HEK293 (cell line): ENCODE measurements at regions not wholly inside any gene's neighbourhood (a gene's known extent, or its start where the extent isn't known, plus 50 kb on each side); places are given as distances from the start of the nearest gene placed in this dataset.

Source experiments
- CTCF ChIA-PET: fragments of 350-600 bp; formaldehyde crosslinking; extraction: SDS; loops from one replicate; lab custom pipeline; 2021; ENCODE audit warnings: antibody characterized with exemption; lab: Yijun Ruan, JAX
- POLR2A ChIA-PET: fragments of 300-600 bp; formaldehyde crosslinking; extraction: SDS; loops from one replicate; lab custom pipeline; 2020; ENCODE audit warnings: antibody characterized with exemption, inconsistent platforms; lab: Yijun Ruan, JAX
- H3K27ac ChIP-seq: fragments of 200-500 bp; sonication (Bioruptor generic); 2 replicates; pipeline ENCODE4 v1.5.1; 2014; ENCODE audit warnings: low read depth, low read length, control low read depth, inconsistent platforms; ENCODE audit errors: extremely low read depth
- H3K36me3 ChIP-seq, 2 experiments: fragments of 200-500 bp in 1 of 2; sonication (Bioruptor generic) in 1 of 2; 1 replicate in 1 of 2; 2 replicates in 1 of 2; pipeline ENCODE4 v1.5.1; 2014 to 2017; ENCODE audit warnings: inconsistent platforms in 2 of 2, low read length in 2 of 2; ENCODE audit not compliant: control insufficient read depth in 2 of 2, insufficient read depth in 1 of 2
- H3K4me1 ChIP-seq: fragments of 200-500 bp; sonication (Bioruptor generic); 2 replicates; pipeline ENCODE4 v1.5.1; 2014; ENCODE audit warnings: mild to moderate bottlenecking, low read length, inconsistent platforms; ENCODE audit not compliant: control insufficient read depth, insufficient read depth
- H3K4me3 ChIP-seq: 2 replicates; pipeline ENCODE4 v1.5.1; 2011; ENCODE audit warnings: low read depth, mild to moderate bottlenecking, control low read depth, low read length, moderate library complexity
- H3K9me3 ChIP-seq: fragments of 200-500 bp; sonication (Bioruptor generic); 2 replicates; pipeline ENCODE4 v1.5.1; 2014; ENCODE audit warnings: low read depth, low read length, inconsistent platforms; ENCODE audit not compliant: control insufficient read depth, insufficient read depth
- GFI1B ChIP-seq: fragments of 450-650 bp; formaldehyde crosslinking; IDR thresholded peaks from 2 replicates; pipeline ENCODE4 v1.5.1; 2016; ENCODE audit warnings: missing biosample characterization, missing genetic modification characterization
- KLF16 ChIP-seq: fragments of 450-650 bp; formaldehyde crosslinking; IDR thresholded peaks from 2 replicates; pipeline ENCODE4 v1.5.1; 2017; ENCODE audit warnings: missing biosample characterization, missing genetic modification characterization
- KLF7 ChIP-seq: fragments of 450-650 bp; formaldehyde crosslinking; IDR thresholded peaks from 2 replicates; pipeline ENCODE4 v1.5.1; 2016; ENCODE audit warnings: missing biosample characterization, missing genetic modification characterization, borderline replicate concordance
- KLF9 ChIP-seq: fragments of 450-650 bp; formaldehyde crosslinking; IDR thresholded peaks from 2 replicates; pipeline ENCODE4 v1.5.1; 2016; ENCODE audit warnings: missing biosample characterization, missing genetic modification characterization, low read depth
- ZBTB1 ChIP-seq: fragments of 450-650 bp; formaldehyde crosslinking; IDR thresholded peaks from 2 replicates; pipeline ENCODE4 v1.5.1; 2016; ENCODE audit warnings: missing biosample characterization, missing genetic modification characterization
- ZFHX2 ChIP-seq: fragments of 450-650 bp; formaldehyde crosslinking; conservative IDR thresholded peaks from 2 replicates; pipeline ENCODE4 v1.5.1; 2016; ENCODE audit warnings: missing biosample characterization, missing genetic modification characterization
- ZFP37 ChIP-seq: fragments of 450-650 bp; formaldehyde crosslinking; IDR thresholded peaks from 2 replicates; pipeline ENCODE4 v1.5.1; 2016; ENCODE audit warnings: missing biosample characterization, missing genetic modification characterization
- ZNF184 ChIP-seq: fragments of 450-650 bp; IDR thresholded peaks from 2 replicates; pipeline ENCODE4 v1.5.1; 2018; ENCODE audit warnings: missing biosample characterization, mild to moderate bottlenecking, missing genetic modification characterization
- ZNF23 ChIP-seq: fragments of 450-650 bp; formaldehyde crosslinking; IDR thresholded peaks from 2 replicates; pipeline ENCODE4 v1.5.1; 2016; ENCODE audit warnings: missing biosample characterization, missing genetic modification characterization, borderline replicate concordance
- ZNF37A ChIP-seq: fragments of 450-650 bp; IDR thresholded peaks from 2 replicates; pipeline ENCODE4 v1.5.1; 2018; ENCODE audit warnings: missing biosample characterization, missing genetic modification characterization
- ZNF610 ChIP-seq: fragments of 450-650 bp; formaldehyde crosslinking; IDR thresholded peaks from 2 replicates; pipeline ENCODE4 v1.5.1; 2016; ENCODE audit warnings: missing biosample characterization, missing genetic modification characterization, borderline replicate concordance
- TF ChIP-seq, protein P1 (sequence below): fragments of 450-650 bp; formaldehyde crosslinking; IDR thresholded peaks from 2 replicates; pipeline ENCODE4; 2016; ENCODE audit warnings: missing biosample characterization, missing genetic modification characterization
- TF ChIP-seq, protein P2 (sequence below): fragments of 450-650 bp; formaldehyde crosslinking; IDR thresholded peaks from 2 replicates; pipeline ENCODE4 v1.5.1; 2017; ENCODE audit warnings: missing biosample characterization, missing genetic modification characterization
- TF ChIP-seq, protein P3 (sequence below): fragments of 450-650 bp; formaldehyde crosslinking; IDR thresholded peaks from 2 replicates; pipeline ENCODE4 v1.5.1; 2017; ENCODE audit warnings: missing biosample characterization, missing genetic modification characterization
- TF ChIP-seq, protein P4 (sequence below): fragments of 450-650 bp; formaldehyde crosslinking; IDR thresholded peaks from 2 replicates; pipeline ENCODE4 v1.5.1; 2016; ENCODE audit warnings: missing biosample characterization, missing genetic modification characterization, borderline replicate concordance
- TF ChIP-seq, protein P5 (sequence below): fragments of 450-650 bp; formaldehyde crosslinking; IDR thresholded peaks from 2 replicates; pipeline ENCODE4 v1.5.1; 2016; ENCODE audit warnings: missing biosample characterization, missing genetic modification characterization
- TF ChIP-seq, protein P6 (sequence below): fragments of 450-650 bp; formaldehyde crosslinking; optimal IDR thresholded peaks from 2 replicates; pipeline ENCODE3; 2016; ENCODE audit warnings: missing biosample characterization, mild to moderate bottlenecking, missing genetic modification characterization

DNA sequence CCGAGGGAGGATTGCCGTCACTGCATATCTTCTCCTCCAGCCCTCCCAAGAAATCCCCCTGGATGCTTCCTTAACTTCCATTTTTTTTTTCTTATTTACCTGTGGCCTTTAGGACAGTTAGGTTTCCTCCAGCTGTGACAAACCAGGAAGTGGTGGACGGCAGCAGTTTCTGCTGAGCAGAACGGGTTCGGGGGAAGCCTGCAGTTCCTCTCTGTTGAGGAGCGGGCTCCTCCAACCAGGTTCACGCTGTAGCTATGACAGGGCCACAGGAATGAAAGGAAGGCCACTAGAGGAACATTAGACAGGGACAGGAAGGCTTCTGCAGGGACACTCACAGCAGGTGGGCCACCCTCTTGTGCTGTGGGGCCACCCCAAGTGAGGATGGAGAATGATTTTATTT, 76.7 kb upstream of the SYK start:
- no peak overlapping the region for H3K4me3 ChIP-seq
- no peaks in the 10 kb centered on the region for H3K4me1 ChIP-seq
- TF ChIP-seq, protein P1, sequence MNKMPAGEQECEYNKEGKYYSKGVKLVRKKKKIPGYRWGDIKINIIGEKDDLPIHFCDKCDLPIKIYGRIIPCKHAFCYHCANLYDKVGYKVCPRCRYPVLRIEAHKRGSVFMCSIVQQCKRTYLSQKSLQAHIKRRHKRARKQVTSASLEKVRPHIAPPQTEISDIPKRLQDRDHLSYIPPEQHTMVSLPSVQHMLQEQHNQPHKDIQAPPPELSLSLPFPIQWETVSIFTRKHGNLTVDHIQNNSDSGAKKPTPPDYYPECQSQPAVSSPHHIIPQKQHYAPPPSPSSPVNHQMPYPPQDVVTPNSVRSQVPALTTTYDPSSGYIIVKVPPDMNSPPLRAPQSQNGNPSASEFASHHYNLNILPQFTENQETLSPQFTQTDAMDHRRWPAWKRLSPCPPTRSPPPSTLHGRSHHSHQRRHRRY (tag by site-specific recombination), result no peak
- no peaks in the 10 kb centered on the region for H3K9me3 ChIP-seq
- ChIA-PET POLR2A (no interaction called here), CTCF (no interaction called here)
- no peaks in the 10 kb centered on the region for H3K36me3 ChIP-seq
- H3K27ac ChIP-seq, result no peak overlapping the region

DNA sequence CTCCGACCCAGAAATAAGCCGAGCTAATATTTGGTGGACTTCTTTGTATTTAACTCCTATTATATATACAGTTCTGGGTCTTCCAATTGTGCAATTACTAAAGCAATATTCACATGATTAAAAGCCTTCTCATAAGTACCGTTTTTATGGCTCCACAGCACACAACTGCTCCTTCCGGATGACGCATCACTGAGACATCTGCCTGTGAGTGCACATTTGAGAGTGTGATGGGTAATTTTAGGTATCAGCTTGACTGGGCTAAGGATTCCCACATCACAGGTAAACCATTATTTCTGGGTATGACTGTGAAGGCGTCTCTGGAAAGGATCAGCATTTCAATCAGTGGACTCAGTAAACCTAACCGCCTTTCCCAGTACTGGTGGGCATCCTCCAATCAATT, 77.5 kb upstream of the SYK start:
- CTCF ChIA-PET, result no interaction called here
- TF ChIP-seq, protein P2, sequence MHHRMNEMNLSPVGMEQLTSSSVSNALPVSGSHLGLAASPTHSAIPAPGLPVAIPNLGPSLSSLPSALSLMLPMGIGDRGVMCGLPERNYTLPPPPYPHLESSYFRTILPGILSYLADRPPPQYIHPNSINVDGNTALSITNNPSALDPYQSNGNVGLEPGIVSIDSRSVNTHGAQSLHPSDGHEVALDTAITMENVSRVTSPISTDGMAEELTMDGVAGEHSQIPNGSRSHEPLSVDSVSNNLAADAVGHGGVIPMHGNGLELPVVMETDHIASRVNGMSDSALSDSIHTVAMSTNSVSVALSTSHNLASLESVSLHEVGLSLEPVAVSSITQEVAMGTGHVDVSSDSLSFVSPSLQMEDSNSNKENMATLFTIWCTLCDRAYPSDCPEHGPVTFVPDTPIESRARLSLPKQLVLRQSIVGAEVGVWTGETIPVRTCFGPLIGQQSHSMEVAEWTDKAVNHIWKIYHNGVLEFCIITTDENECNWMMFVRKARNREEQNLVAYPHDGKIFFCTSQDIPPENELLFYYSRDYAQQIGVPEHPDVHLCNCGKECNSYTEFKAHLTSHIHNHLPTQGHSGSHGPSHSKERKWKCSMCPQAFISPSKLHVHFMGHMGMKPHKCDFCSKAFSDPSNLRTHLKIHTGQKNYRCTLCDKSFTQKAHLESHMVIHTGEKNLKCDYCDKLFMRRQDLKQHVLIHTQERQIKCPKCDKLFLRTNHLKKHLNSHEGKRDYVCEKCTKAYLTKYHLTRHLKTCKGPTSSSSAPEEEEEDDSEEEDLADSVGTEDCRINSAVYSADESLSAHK, result no peak
- no peak for TF ChIP-seq ZNF610
- TF ChIP-seq ZFHX2 (tag by site-specific recombination), result no peak
- no peak for TF ChIP-seq ZNF37A (tag by site-specific recombination)
- TF ChIP-seq, protein P3, sequence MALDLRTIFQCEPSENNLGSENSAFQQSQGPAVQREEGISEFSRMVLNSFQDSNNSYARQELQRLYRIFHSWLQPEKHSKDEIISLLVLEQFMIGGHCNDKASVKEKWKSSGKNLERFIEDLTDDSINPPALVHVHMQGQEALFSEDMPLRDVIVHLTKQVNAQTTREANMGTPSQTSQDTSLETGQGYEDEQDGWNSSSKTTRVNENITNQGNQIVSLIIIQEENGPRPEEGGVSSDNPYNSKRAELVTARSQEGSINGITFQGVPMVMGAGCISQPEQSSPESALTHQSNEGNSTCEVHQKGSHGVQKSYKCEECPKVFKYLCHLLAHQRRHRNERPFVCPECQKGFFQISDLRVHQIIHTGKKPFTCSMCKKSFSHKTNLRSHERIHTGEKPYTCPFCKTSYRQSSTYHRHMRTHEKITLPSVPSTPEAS (tag by site-specific recombination), result no peak
- no peak for TF ChIP-seq GFI1B (tag by site-specific recombination)
- TF ChIP-seq, protein P4, sequence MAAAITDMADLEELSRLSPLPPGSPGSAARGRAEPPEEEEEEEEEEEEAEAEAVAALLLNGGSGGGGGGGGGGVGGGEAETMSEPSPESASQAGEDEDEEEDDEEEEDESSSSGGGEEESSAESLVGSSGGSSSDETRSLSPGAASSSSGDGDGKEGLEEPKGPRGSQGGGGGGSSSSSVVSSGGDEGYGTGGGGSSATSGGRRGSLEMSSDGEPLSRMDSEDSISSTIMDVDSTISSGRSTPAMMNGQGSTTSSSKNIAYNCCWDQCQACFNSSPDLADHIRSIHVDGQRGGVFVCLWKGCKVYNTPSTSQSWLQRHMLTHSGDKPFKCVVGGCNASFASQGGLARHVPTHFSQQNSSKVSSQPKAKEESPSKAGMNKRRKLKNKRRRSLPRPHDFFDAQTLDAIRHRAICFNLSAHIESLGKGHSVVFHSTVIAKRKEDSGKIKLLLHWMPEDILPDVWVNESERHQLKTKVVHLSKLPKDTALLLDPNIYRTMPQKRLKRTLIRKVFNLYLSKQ, result no peak
- TF ChIP-seq KLF16 (tag by site-specific recombination), result no peak
- no peak for TF ChIP-seq ZNF184 (tag by site-specific recombination)
- no peak for TF ChIP-seq ZFP37 (tag by site-specific recombination)
- TF ChIP-seq KLF7 (tag by site-specific recombination), result no peak
- TF ChIP-seq, protein P5, sequence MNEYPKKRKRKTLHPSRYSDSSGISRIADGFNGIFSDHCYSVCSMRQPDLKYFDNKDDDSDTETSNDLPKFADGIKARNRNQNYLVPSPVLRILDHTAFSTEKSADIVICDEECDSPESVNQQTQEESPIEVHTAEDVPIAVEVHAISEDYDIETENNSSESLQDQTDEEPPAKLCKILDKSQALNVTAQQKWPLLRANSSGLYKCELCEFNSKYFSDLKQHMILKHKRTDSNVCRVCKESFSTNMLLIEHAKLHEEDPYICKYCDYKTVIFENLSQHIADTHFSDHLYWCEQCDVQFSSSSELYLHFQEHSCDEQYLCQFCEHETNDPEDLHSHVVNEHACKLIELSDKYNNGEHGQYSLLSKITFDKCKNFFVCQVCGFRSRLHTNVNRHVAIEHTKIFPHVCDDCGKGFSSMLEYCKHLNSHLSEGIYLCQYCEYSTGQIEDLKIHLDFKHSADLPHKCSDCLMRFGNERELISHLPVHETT (tag by site-specific recombination), result no peak
- no peak for TF ChIP-seq ZNF23
- TF ChIP-seq ZBTB1 (tag by site-specific recombination), result no peak
- no peak for TF ChIP-seq KLF9
- TF ChIP-seq, protein P6, sequence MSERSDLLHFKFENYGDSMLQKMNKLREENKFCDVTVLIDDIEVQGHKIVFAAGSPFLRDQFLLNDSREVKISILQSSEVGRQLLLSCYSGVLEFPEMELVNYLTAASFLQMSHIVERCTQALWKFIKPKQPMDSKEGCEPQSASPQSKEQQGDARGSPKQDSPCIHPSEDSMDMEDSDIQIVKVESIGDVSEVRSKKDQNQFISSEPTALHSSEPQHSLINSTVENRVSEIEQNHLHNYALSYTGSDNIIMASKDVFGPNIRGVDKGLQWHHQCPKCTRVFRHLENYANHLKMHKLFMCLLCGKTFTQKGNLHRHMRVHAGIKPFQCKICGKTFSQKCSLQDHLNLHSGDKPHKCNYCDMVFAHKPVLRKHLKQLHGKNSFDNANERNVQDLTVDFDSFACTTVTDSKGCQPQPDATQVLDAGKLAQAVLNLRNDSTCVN (tag by site-specific recombination), result no peak
- TF ChIP-seq, all 188 proteins: peak for 0

More for the DNA sequence above, 77.5 kb upstream of the SYK start:
- Histone ChIP-seq H3K4me1 (no peaks in the 10 kb centered on the region), H3K9me3 (no peaks in the 10 kb centered on the region), H3K4me3 (no peak overlapping the region), H3K36me3 (no peaks in the 10 kb centered on the region), H3K27ac (no peak overlapping the region)
- POLR2A ChIA-PET, result no interaction called here
